GM12891 (cell line): ENCODE measurements at regions not wholly inside any gene's neighbourhood (a gene's known extent, or its start where the extent isn't known, plus 50 kb on each side); places are given as distances from the start of the nearest gene placed in this dataset.
A peak's percentile ranks its signal among the peaks of the same experiment; 100 is the strongest.
"Not testable (repeated sequence)": the region's sequence is repeated elsewhere in the genome, so short reads cannot be mapped to it uniquely, and the experiment has no call there.

ENCODE experiments used
- DNase-seq: peaks from one replicate; pipeline ENCODE4 v3.0.0; 2011; ENCODE audit warnings: low spot score; ENCODE audit not compliant: insufficient read length
- FAIRE-seq: peaks from 2 replicates; lab custom pipeline; 2011; peaks lifted over from hg19 to GRCh38; lab: Jason Lieb, UNC
- PAX5 ChIP-seq: IDR thresholded peaks from 2 replicates; pipeline ENCODE4 v1.6.1; 2011; ENCODE audit warnings: low read length, moderate library complexity, mild to moderate bottlenecking; ENCODE audit not compliant: insufficient read depth, severe bottlenecking
- POLR2A ChIP-seq: IDR thresholded peaks from 2 replicates; pipeline ENCODE4 v1.6.1; 2011; ENCODE audit warnings: low read depth, low read length, control low read depth
- POLR2AphosphoS5 ChIP-seq: IDR thresholded peaks from 2 replicates; pipeline ENCODE4 v1.6.1; 2011; ENCODE audit warnings: low read depth, low read length, control low read depth
- POU2F2 ChIP-seq: IDR thresholded peaks from 2 replicates; pipeline ENCODE4 v1.6.1; 2011; ENCODE audit warnings: low read depth, mild to moderate bottlenecking, control low read depth, low read length, moderate library complexity
- SPI1 ChIP-seq: IDR thresholded peaks from 2 replicates; pipeline ENCODE4 v1.6.1; 2011; ENCODE audit warnings: low read depth, low read length, control low read depth
- TAF1 ChIP-seq: IDR thresholded peaks from 2 replicates; pipeline ENCODE4 v1.6.1; 2011; ENCODE audit warnings: low read depth, low read length, control low read depth

GRCh38 chr3:87696124-87697013 is 362.4 kb downstream of the CGGBP1 start:
- no peak for FAIRE-seq
- no peak for DNase-seq
- TF ChIP-seq POLR2A (no peak), SPI1 (no peak), POU2F2 (no peak)

DNA sequence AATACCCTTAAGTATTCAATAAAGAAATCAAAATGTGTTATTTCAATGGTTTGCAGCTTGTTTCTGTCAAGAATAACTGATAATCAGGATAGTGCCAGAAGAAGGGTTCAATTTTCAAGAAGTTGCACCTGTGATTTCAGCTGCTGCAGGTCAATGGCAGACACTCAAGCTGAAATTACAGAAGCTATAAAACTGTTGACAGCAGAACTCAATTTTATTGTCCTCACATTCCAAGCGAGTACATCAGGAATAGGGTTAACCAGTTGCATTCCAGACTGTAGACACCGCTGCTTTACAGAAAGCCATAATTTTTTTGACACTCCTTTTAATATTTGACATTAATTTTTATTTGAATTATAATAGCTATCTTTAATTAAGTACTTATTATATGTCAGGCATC is 364.1 kb downstream of the CGGBP1 start:
- no peak for TF ChIP-seq SPI1
- no peak for FAIRE-seq
- DNase-seq: no peak

DNA sequence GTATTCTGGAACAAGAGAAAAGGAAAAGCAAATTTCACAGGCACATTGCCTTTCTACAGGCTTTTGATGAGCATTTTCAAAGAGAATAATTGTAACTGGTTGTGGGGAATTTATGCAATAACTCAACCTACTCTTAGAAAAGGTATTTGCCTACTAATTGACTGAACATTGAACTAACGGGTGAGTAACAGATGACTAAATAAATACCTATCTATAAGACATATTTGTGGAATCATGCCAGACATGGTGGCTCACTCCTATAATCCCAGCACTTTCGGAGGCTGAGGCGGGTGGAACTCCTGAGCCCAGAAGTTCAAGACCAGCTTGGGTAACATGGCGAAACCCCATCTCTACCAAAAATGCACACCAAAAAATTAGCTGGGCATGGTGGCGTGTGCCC is 367.7 kb downstream of the CGGBP1 start:
- no peak for DNase-seq
- FAIRE-seq: no peak
- TF ChIP-seq SPI1 (no peak), TAF1 (no peak), POLR2AphosphoS5 (no peak), POLR2A (no peak), POU2F2 (no peak), PAX5 (no peak)

DNA sequence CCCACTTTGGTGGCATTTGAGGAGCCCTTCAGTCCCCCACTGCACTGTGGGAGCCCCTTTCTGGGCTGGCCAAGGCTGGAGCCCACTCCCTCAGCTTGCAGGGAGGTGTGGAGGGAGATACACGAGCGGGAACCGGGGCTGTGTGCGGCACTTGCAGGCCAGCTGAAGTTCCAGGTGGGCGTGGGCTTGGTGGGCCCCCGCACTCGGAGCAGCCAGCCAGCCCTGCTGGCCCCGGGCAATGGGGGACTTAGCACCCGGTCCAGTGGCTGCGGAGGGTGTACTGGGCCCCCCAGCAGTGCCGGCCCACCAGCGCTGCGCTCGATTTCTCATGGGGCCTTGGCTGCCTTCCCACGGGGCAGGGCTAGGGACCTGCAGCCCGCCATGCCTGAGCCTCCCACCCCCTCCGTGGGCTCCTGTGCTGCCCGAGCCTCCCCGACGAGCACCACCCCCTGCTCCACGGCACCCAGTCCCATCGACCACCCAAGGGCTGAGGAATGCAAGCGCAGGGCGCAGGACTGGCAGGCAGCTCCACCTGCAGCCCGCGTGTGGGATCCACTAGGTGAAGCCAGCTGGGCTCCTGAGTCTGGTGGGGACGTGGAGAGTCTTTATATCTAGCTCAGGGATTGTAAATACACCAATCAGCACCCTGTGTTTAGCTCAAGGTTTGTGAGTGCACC is 379.7 kb downstream of the CGGBP1 start:
- FAIRE-seq, DNase-seq: not testable (repeated sequence)

GRCh38 chr3:87674397-87675161 is 384.2 kb downstream of the CGGBP1 start:
- no peak for FAIRE-seq
- peak; percentile 91 for TF ChIP-seq SPI1
- TF ChIP-seq POLR2A: no peak
- peak; percentile 1 for DNase-seq

GRCh38 chr3:87673132-87673531 is 385.7 kb downstream of the CGGBP1 start:
- FAIRE-seq: no peak
- TF ChIP-seq POU2F2 (no peak), PAX5 (no peak), TAF1 (no peak), POLR2AphosphoS5 (no peak), SPI1 (no peak), POLR2A (no peak)
- DNase-seq: no peak

DNA sequence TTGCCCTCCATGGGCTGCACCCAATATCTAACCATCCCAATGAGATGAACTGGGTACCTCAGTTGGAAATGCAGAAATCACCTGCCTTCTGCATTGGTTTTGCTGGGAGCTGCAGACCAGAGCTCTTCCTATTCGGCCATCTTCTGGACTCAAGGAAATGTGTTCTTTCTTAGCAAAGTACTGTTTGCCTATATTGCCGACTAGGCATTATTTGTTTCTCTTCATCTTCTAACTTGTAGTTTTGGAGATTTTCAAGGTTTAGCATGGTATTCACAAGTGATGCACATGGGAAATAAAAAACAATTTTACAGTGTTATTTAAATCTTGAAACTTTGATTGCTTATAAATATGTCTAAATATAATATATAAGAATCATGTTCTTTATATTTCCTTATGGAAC is 377.8 kb upstream of the POU1F1 start:
- FAIRE-seq (no peak), DNase-seq (no peak)
- TF ChIP-seq SPI1 (no peak), TAF1 (no peak), PAX5 (no peak), POLR2AphosphoS5 (no peak)

DNA sequence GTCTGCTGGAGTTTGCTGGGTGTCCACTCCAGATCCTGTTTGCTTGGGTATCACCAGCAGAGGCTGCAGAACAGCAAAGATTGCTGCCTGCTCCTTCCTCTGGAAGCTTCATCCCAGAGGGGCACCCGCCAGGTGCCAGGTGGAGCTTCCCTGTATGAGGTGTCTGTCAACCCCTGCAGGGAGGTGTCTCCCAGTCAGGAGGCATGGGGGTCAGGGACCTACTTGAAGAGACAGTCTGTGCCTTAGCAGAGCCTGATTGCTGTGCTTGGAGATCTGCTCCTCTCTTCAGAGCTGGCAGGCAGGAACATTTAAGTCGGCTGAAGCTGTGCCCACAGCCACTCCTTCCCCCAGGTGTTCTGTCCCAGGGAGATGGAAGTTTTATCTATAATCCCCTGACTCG is 376.8 kb upstream of the POU1F1 start:
- FAIRE-seq, DNase-seq: not testable (repeated sequence)

DNA sequence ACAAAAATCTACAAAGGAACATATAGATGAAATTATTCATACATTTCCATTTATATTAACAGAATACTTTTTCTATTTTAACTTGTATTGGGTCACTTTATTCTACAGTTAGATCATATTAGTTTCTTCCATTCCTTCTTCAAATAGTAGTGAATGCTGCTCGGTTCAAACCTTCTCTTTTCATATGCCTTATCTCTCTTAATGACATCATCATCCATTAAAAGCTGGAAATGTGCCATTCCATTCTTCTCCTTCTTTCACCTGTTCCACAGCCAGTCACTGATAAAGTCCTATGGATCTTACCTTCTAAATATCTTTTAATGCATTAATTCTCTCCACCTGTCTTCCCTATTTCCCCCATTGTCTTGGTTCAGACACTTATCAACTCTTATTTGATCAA is 358.0 kb upstream of the POU1F1 start:
- TF ChIP-seq POU2F2 (no peak), POLR2A (no peak), TAF1 (no peak), SPI1 (no peak), PAX5 (no peak), POLR2AphosphoS5 (no peak)
- DNase-seq (no peak), FAIRE-seq (no peak)

DNA sequence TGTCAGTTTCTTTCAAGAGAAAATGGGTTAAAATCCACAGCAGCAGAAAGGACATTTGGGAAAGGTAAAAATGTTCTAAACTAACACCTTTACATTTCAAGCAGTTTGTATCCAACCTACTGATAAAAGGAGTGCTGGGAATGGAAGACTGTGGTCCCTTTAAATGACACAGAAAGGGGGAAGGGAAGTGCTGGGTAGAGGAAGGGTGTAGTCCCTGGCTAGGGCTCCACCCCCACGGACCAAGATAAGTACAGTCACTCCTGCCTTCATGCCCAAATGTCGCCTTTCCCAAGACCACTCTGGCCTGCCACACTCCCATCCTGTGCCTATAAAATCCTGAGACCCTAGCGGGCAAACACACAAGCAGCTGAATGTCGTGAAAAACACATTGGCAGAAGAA is 350.9 kb upstream of the POU1F1 start:
- FAIRE-seq: no peak
- no peak for DNase-seq
- TF ChIP-seq POU2F2 (no peak), SPI1 (no peak), TAF1 (no peak), POLR2AphosphoS5 (no peak), POLR2A (no peak)

GRCh38 chr3:87626546-87626945 is 350.2 kb upstream of the POU1F1 start:
- no peak for TF ChIP-seq PAX5
- TF ChIP-seq TAF1: no peak
- no peak for TF ChIP-seq POU2F2
- TF ChIP-seq POLR2A: no peak
- no peak for TF ChIP-seq SPI1
- no peak for TF ChIP-seq POLR2AphosphoS5
- DNase-seq: no peak
- FAIRE-seq: no peak
